ENCODE measurements at regions not wholly inside any gene's neighbourhood (a gene's known extent, or its start where the extent isn't known, plus 50 kb on each side); places are given as distances from the start of the nearest gene placed in this dataset.
A peak's percentile ranks its signal among the peaks of the same experiment; 100 is the strongest.

GRCh38 chr12:90254796-90255195, 546.2 kb upstream of the ATP2B1 start:
- DNase-seq = no peak
- in situ Hi-C loops (cut with MboI; ENCODE audit: low pct_unique_long_range_greater_than_20kb, low sequenced_read_pairs) = no loop called here

DNA sequence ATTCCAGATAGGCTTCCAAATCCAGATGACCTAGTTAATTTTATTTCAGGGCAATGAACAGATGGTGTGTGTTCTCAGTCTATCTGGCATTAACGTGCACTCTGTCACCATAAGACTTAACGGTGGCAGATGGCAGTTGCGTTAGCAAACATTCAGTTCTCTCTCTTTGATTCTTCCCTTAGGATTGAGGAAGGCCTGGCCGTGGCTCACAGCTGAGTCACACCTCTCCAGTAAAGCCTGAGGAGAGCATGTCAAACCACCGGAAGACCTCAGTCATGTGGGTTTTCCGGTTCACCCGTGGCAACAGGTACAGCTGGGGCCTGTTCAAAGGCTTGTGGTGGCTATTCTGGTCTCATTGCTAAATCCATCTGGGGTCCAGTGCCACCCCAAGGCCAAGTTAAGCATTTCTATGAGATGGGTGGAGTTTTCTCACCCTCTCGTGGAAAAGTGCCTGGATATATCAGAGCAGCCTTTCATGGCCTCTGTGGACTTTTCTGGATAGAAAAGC, 545.1 kb upstream of the ATP2B1 start:
- in situ Hi-C loops (cut with MboI; ENCODE audit: low pct_unique_long_range_greater_than_20kb, low sequenced_read_pairs) = no loop called here
- DNase-seq = peak; percentile 96

DNA sequence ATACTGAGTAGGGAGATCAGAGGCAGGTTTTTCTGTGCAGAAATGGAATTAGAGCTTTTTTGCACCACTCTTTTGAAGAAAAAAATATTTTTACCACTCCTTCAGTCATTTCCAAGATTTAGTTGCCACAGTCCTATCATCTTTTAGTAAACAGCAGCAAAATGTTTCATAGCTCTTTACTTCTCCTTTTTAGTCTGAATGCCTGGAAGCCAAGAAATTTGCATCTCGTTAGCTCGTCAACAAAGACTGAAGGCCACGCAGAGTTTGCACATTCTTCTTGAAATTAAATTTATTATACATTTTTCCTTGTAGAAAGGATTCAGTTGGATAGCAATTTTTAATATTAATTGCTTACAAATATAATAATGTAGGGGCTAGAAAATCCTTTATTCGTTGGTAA, 544.5 kb upstream of the ATP2B1 start:
- in situ Hi-C loops (cut with MboI; ENCODE audit: low pct_unique_long_range_greater_than_20kb, low sequenced_read_pairs) = no loop called here
- DNase-seq = peak; percentile 38

DNA sequence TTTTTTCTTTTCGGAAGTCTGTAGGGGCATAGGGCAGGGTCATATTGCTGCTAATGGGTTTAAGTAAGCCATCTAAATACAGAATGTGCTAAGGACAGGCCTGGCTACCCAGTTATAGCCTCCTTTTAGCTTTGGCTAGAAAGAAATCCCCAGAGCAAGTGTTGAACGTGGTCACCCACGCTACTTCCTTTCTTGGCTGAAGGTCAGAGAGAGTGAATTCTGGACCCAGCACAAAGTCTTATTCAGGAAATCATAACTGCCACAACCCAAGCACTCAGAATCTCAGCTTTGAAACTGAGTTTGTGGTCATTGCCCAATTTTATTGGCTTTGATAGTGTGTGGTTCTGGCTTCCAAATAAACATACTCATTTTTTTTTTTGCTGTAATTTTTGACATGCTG, 542.1 kb upstream of the ATP2B1 start:
- peak; percentile 10 for DNase-seq

GRCh38 chr12:90250042-90250441, 541.4 kb upstream of the ATP2B1 start:
- DNase-seq = no peak
- in situ Hi-C loops (cut with MboI; ENCODE audit: low pct_unique_long_range_greater_than_20kb, low sequenced_read_pairs) = no loop called here

More for the DNA sequence above, 542.1 kb upstream of the ATP2B1 start:
- in situ Hi-C loops (cut with MboI; ENCODE audit: low pct_unique_long_range_greater_than_20kb, low sequenced_read_pairs) = no loop called here

DNA sequence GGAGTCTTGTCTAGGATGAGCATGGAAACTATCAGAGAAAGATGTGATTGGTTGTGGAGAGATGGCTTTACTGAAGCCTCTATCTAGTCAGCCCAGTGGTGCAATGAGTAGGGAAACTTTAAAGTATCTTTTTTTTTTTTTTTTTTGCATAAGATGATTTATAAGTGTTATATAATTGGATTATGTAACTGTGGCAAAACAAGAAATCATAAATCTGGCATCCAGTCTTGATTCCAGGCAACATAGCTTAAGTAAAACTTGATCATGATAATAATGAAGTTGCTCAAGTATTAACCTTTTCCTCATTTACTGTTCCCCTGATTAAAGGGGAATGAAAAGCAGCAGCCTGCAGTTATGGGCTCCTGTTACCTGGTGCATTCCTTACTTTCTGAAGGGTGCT, 538.0 kb upstream of the ATP2B1 start:
- no peak for DNase-seq
- in situ Hi-C loops (cut with MboI; ENCODE audit: low pct_unique_long_range_greater_than_20kb, low sequenced_read_pairs) = no loop called here

DNA sequence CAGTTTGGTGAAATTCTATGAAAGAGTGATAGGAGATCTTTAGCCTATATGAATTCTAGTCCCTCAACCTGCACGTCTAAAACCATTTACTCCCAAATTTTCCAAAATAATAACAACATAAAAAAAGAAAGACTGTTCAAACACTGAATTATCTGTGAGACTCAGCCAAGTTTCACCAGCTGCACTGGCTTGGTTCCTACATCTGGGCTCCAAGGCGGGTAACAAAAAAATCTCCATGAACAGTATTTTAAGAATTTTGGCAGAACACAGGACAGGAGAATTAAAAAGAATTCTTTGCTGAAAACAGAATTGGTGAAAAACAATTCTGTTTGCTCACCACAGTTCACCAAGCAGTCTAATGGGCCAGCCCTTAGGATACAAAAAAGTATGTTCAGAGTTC, 536.8 kb upstream of the ATP2B1 start:
- in situ Hi-C loops (cut with MboI; ENCODE audit: low pct_unique_long_range_greater_than_20kb, low sequenced_read_pairs) = no loop called here
- DNase-seq = no peak

GRCh38 chr12:90244232-90244631, 535.6 kb upstream of the ATP2B1 start:
- no peak for DNase-seq
- in situ Hi-C loops (cut with MboI; ENCODE audit: low pct_unique_long_range_greater_than_20kb, low sequenced_read_pairs) = no loop called here

DNA sequence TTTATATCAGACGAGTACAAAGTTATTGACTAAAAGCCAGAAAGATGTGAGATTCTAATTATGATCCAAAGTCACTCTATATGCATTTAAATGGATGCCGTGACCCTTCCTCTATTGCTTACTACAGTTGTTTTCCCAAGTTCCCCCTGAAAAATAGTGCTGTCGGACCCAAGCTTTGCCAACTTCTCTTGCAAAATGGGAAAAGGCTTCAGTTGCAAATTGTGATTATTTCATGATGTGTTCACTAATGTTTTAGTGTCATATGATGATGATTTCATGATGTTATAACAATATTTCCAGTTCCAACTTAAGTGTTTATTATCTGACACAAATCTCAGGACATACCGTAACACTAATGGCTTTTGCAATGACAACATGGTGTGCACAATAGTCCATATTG, 534.6 kb upstream of the ATP2B1 start:
- in situ Hi-C loops (cut with MboI; ENCODE audit: low pct_unique_long_range_greater_than_20kb, low sequenced_read_pairs) = no loop called here
- no peak for DNase-seq

- DNase-seq = no peak
- in situ Hi-C loops (cut with MboI; ENCODE audit: low pct_unique_long_range_greater_than_20kb, low sequenced_read_pairs) = no loop called here
Observed at GRCh38 chr12:90239732-90240260, 531.2 kb upstream of the ATP2B1 start.

DNA sequence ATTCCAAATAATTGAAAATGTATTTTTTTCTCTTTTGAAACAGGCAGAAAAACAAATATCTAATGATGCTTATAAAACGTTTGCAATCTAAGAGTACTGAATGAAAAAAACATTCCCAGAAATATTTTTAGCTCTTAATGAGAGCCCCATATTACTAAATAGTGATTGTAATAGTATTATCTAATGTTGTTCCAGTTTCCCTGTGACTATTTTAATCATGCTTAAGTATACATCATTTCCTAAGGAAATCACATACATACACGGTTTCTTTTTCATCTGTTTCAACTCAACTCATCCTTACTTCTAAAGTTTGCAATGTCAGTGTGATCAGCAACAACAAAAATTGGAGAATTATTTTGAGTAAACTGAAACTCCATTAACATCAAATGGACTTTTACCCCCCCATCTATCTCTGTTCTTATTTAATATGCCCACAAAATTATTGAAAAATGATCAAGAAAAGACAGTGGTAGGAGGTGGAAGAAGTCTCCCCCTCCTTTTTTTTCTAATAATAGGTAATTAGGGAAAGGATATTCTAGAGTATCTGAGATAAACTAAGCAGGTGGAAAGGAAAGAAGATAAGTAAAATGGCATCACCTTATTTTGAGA, 530.1 kb upstream of the ATP2B1 start:
- in situ Hi-C loops (cut with MboI; ENCODE audit: low pct_unique_long_range_greater_than_20kb, low sequenced_read_pairs) = no loop called here
- no peak for DNase-seq

DNA sequence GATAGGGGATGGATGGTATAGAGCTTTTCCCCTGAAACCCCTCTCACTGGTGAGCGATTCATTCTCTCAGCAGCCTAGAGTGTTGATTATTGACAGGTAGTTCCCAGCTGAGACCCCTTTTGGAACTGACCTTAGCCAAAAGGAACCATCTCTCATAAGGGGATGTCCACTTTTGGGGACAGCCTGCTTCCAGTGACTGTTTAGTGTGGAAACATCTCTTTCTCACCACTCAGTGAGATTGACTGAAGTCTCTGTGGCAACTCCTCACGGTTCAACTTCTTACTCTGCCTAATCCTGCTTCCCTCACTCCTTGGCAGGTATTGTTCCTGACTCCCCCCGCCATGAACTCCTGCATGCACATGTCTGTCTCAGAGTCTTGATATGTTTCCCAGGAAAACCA, 529.2 kb upstream of the ATP2B1 start:
- DNase-seq = no peak
- in situ Hi-C loops (cut with MboI; ENCODE audit: low pct_unique_long_range_greater_than_20kb, low sequenced_read_pairs) = no loop called here

GRCh38 chr12:90235642-90236041, 527.0 kb upstream of the ATP2B1 start:
- in situ Hi-C loops (cut with MboI; ENCODE audit: low pct_unique_long_range_greater_than_20kb, low sequenced_read_pairs) = no loop called here
- no peak for DNase-seq

- DNase-seq = peak; percentile 28
- in situ Hi-C loops (cut with MboI; ENCODE audit: low pct_unique_long_range_greater_than_20kb, low sequenced_read_pairs) = no loop called here
Observed at GRCh38 chr12:90234472-90234871, 525.8 kb upstream of the ATP2B1 start.

DNA sequence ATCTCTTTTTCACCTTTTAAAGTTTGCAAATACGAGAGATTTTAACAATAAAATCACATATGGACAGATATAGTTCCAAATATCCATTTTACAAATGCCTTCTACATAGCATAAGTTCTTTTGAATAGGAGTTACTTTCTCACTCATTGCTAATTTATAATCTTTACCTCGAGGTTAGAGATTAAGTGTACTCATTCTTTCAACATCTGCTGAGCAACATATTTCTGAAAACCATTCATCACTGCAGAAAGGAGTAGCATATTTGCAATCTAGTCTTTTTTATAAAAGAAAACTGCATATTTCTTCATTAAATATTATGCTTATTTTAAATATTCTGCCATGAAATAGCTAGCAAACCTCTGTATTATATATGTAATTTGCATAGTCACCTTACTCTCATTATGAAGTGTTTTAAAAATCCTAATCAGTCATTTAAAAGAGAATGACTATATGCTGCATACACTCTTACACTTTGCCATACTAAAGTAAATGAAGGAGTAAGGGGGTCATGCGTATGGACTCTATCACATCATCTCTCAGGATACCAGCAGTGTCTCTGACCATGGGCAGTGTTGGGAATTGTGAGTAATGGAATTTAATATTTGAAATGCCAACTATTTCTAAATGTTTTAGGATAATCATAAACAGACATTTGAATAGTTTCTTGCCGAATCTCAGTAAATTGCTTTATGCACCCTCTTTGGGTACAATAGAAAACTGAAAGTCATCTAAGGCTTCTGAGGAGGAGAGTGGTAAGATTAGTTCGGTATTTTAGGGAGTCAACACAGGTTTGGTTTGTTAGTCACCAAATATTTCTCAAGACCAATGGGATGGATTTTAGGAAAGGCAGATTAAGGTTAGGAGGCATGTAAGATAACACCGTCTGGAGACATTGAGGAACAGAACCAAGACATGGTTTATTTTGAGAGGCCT, 524.8 kb upstream of the ATP2B1 start:
- DNase-seq = no peak

GRCh38 chr12:90229407-90230170, 521.0 kb upstream of the ATP2B1 start:
- no peak for DNase-seq
- in situ Hi-C loops (cut with MboI; ENCODE audit: low pct_unique_long_range_greater_than_20kb, low sequenced_read_pairs) = no loop called here

More for the DNA sequence above, 524.8 kb upstream of the ATP2B1 start:
- in situ Hi-C loops (cut with MboI; ENCODE audit: low pct_unique_long_range_greater_than_20kb, low sequenced_read_pairs) = no loop called here

GRCh38 chr12:90226211-90226610, 517.6 kb upstream of the ATP2B1 start:
- in situ Hi-C loops (cut with MboI; ENCODE audit: low pct_unique_long_range_greater_than_20kb, low sequenced_read_pairs) = no loop called here
- DNase-seq = no peak

- in situ Hi-C loops (cut with MboI; ENCODE audit: low pct_unique_long_range_greater_than_20kb, low sequenced_read_pairs) = no loop called here
- peak; percentile 52 for DNase-seq
Observed at GRCh38 chr12:90216815-90217214, 508.2 kb upstream of the ATP2B1 start.

GRCh38 chr12:90216020-90216552, 507.4 kb upstream of the ATP2B1 start:
- DNase-seq = no peak
- in situ Hi-C loops (cut with MboI; ENCODE audit: low pct_unique_long_range_greater_than_20kb, low sequenced_read_pairs) = no loop called here

Data from KBM-7 (cell line).